Activated CD4-positive, alpha-beta memory T cell treated with anti-CD3 and anti-CD28 coated beads for 36 hours (primary cell): ENCODE measurements at regions not wholly inside any gene's neighbourhood (a gene's known extent, or its start where the extent isn't known, plus 50 kb on each side); places are given as distances from the start of the nearest gene placed in this dataset.

Source experiments
- CTCF ChIA-PET: fragments of 350-600 bp; sonication (Branson Sonifier 250); formaldehyde crosslinking; loops from one replicate; lab custom pipeline; 2021; ENCODE audit warnings: antibody characterized with exemption, inconsistent platforms; lab: Charles Lee
- POLR2A ChIA-PET: fragments of 350-600 bp; sonication (Branson Sonifier 250); formaldehyde crosslinking; loops from one replicate; lab custom pipeline; 2021; ENCODE audit warnings: antibody characterized with exemption; lab: Charles Lee
- DNase-seq: peaks from one replicate; pipeline ENCODE4 v3.0.0-alpha.2; 2020
- H3K27ac Mint-ChIP-seq: one replicate; pipeline ENCODE4 v1.8.0; 2021; ENCODE audit warnings: mixed read lengths
- H3K27me3 Mint-ChIP-seq: one replicate; pipeline ENCODE4 v1.8.0; 2021; ENCODE audit warnings: mixed read lengths
- H3K36me3 Mint-ChIP-seq: one replicate; pipeline ENCODE4 v1.8.0; 2021; ENCODE audit warnings: mixed read lengths
- H3K4me1 Mint-ChIP-seq: one replicate; pipeline ENCODE4 v1.8.0; 2021; ENCODE audit warnings: low read depth, mixed read lengths
- H3K4me3 Mint-ChIP-seq: one replicate; pipeline ENCODE4 v1.8.0; 2021; ENCODE audit warnings: mild to moderate bottlenecking, mixed read lengths
- H3K9me3 Mint-ChIP-seq: one replicate; pipeline ENCODE4 v1.8.0; 2021; ENCODE audit warnings: mixed read lengths
- intact Hi-C: fragments of 100-400 bp; cut with micrococcal nuclease; formaldehyde crosslinking; loops from one replicate; pipeline ENCODE4 v1.15.1; 2023

GRCh38 chr4:8690216-8691150 lies 97.9 kb downstream of the CPZ start:
- Mint-ChIP-seq H3K27me3 (peaks cover 9% of the 10 kb centered on the region), H3K27ac (no peak overlapping the region), H3K4me3 (no peak overlapping the region), H3K4me1 (no peaks in the 10 kb centered on the region), H3K36me3 (no peaks in the 10 kb centered on the region), H3K9me3 (no peaks in the 10 kb centered on the region)
- intact Hi-C loops: no loop called here
- CTCF ChIA-PET: no interaction called here
- POLR2A ChIA-PET: no interaction called here
- DNase-seq: no peak

- Mint-ChIP-seq H3K36me3 (no peaks in the 10 kb centered on the region), H3K27me3 (peaks cover 7% of the 10 kb centered on the region), H3K4me3 (no peak overlapping the region), H3K4me1 (no peaks in the 10 kb centered on the region), H3K27ac (no peak overlapping the region), H3K9me3 (no peaks in the 10 kb centered on the region)
- POLR2A ChIA-PET: no interaction called here
- CTCF ChIA-PET: no interaction called here
- no peak for DNase-seq
- intact Hi-C loops: no loop called here
These were observed 97.2 kb downstream of the CPZ start for GRCh38 chr4:8689741-8690140.

- intact Hi-C loops: no loop called here
- H3K36me3 Mint-ChIP-seq: no peaks in the 10 kb centered on the region
- no peak for DNase-seq
- H3K9me3 Mint-ChIP-seq: no peaks in the 10 kb centered on the region
- ChIA-PET CTCF (interaction anchor here (1.4 to 1.6 kb wide), 2 partner anchors 10 to 229 kb away, joined by 3 to 8 read pairs; no protein-coding TSS in a partner anchor), POLR2A (no interaction called here)
- H3K27ac Mint-ChIP-seq: no peak overlapping the region
- H3K4me3 Mint-ChIP-seq: no peak overlapping the region
- H3K4me1 Mint-ChIP-seq: no peaks in the 10 kb centered on the region
- H3K27me3 Mint-ChIP-seq: peaks cover 5% of the 10 kb centered on the region
These were observed 96.4 kb downstream of the CPZ start for GRCh38 chr4:8688908-8689445.

GRCh38 chr4:8688041-8688907 lies 95.7 kb downstream of the CPZ start:
- H3K27me3 Mint-ChIP-seq: peaks cover 4% of the 10 kb centered on the region
- POLR2A ChIA-PET: no interaction called here

GRCh38 chr4:8687083-8687482 lies 94.5 kb downstream of the CPZ start:
- Mint-ChIP-seq H3K27me3 (peaks cover 4% of the 10 kb centered on the region), H3K27ac (no peak overlapping the region), H3K36me3 (no peaks in the 10 kb centered on the region), H3K4me1 (no peaks in the 10 kb centered on the region), H3K9me3 (no peaks in the 10 kb centered on the region), H3K4me3 (no peak overlapping the region)
- DNase-seq: no peak
- intact Hi-C loops: no loop called here
- ChIA-PET POLR2A (no interaction called here), CTCF (no interaction called here)

More at GRCh38 chr4:8688041-8688907, 95.7 kb downstream of the CPZ start:
- Mint-ChIP-seq H3K9me3 (no peaks in the 10 kb centered on the region), H3K4me1 (no peaks in the 10 kb centered on the region), H3K27ac (no peak overlapping the region), H3K4me3 (no peak overlapping the region), H3K36me3 (no peaks in the 10 kb centered on the region)
- CTCF ChIA-PET: interaction anchor here (1.4 to 1.6 kb wide), 2 partner anchors 9 to 229 kb away, joined by 3 to 8 read pairs; no protein-coding TSS in a partner anchor
- intact Hi-C loops: no loop called here
- DNase-seq: peak; percentile 33

GRCh38 chr4:8685831-8686230 lies 93.3 kb downstream of the CPZ start:
- Mint-ChIP-seq H3K36me3 (no peaks in the 10 kb centered on the region), H3K4me1 (no peaks in the 10 kb centered on the region), H3K27ac (no peak overlapping the region), H3K9me3 (no peaks in the 10 kb centered on the region), H3K27me3 (peaks cover 4% of the 10 kb centered on the region), H3K4me3 (no peak overlapping the region)
- intact Hi-C loops: no loop called here
- ChIA-PET CTCF (no interaction called here), POLR2A (no interaction called here)
- DNase-seq: no peak

GRCh38 chr4:8683462-8683861 lies 90.9 kb downstream of the CPZ start:
- POLR2A ChIA-PET: no interaction called here
- DNase-seq: no peak
- intact Hi-C loops: no loop called here
- H3K27ac Mint-ChIP-seq: no peak overlapping the region
- H3K4me1 Mint-ChIP-seq: no peaks in the 10 kb centered on the region
- no peaks in the 10 kb centered on the region for H3K9me3 Mint-ChIP-seq
- no peaks in the 10 kb centered on the region for H3K36me3 Mint-ChIP-seq
- H3K4me3 Mint-ChIP-seq: no peak overlapping the region
- peaks cover 4% of the 10 kb centered on the region for H3K27me3 Mint-ChIP-seq
- CTCF ChIA-PET: no interaction called here

- Mint-ChIP-seq H3K27ac (no peak overlapping the region), H3K4me3 (no peak overlapping the region), H3K9me3 (no peaks in the 10 kb centered on the region)
These were observed 90.2 kb downstream of the CPZ start for GRCh38 chr4:8682725-8683124.

GRCh38 chr4:8682296-8682695 lies 89.7 kb downstream of the CPZ start:
- Mint-ChIP-seq H3K27ac (no peak overlapping the region), H3K27me3 (peaks cover 4% of the 10 kb centered on the region), H3K4me1 (no peaks in the 10 kb centered on the region), H3K36me3 (no peaks in the 10 kb centered on the region), H3K9me3 (no peaks in the 10 kb centered on the region), H3K4me3 (no peak overlapping the region)
- ChIA-PET CTCF (no interaction called here), POLR2A (no interaction called here)
- intact Hi-C loops: no loop called here
- DNase-seq: no peak

More at GRCh38 chr4:8682725-8683124, 90.2 kb downstream of the CPZ start:
- ChIA-PET CTCF (no interaction called here), POLR2A (no interaction called here)
- no peak for DNase-seq
- intact Hi-C loops: no loop called here
- H3K36me3 Mint-ChIP-seq: no peaks in the 10 kb centered on the region
- H3K27me3 Mint-ChIP-seq: peaks cover 4% of the 10 kb centered on the region
- H3K4me1 Mint-ChIP-seq: no peaks in the 10 kb centered on the region

GRCh38 chr4:8681391-8681790 lies 88.8 kb downstream of the CPZ start:
- H3K27ac Mint-ChIP-seq: no peak overlapping the region
- no peaks in the 10 kb centered on the region for H3K4me1 Mint-ChIP-seq
- H3K27me3 Mint-ChIP-seq: no peaks in the 10 kb centered on the region
- H3K9me3 Mint-ChIP-seq: no peaks in the 10 kb centered on the region
- H3K36me3 Mint-ChIP-seq: no peaks in the 10 kb centered on the region
- ChIA-PET POLR2A (no interaction called here), CTCF (no interaction called here)
- intact Hi-C loops: no loop called here
- H3K4me3 Mint-ChIP-seq: no peak overlapping the region
- no peak for DNase-seq

- no peak overlapping the region for H3K4me3 Mint-ChIP-seq
- intact Hi-C loops: no loop called here
- ChIA-PET POLR2A (interaction anchor here (0.5 kb wide), 1 partner anchor 1023 kb away, joined by 4 read pairs; no protein-coding TSS in a partner anchor), CTCF (interaction anchor here (1.2 kb wide), 1 partner anchor 9 kb away, joined by 3 read pairs; no protein-coding TSS in a partner anchor)
- no peaks in the 10 kb centered on the region for H3K27me3 Mint-ChIP-seq
- no peaks in the 10 kb centered on the region for H3K36me3 Mint-ChIP-seq
- DNase-seq: no peak
- H3K27ac Mint-ChIP-seq: no peak overlapping the region
- H3K9me3 Mint-ChIP-seq: no peaks in the 10 kb centered on the region
- no peaks in the 10 kb centered on the region for H3K4me1 Mint-ChIP-seq
These were observed 86.5 kb downstream of the CPZ start for GRCh38 chr4:8679032-8679431.

- CTCF ChIA-PET: no interaction called here
These were observed 84.1 kb downstream of the CPZ start for GRCh38 chr4:8676676-8677075.

More at GRCh38 chr4:8676676-8677075, 84.1 kb downstream of the CPZ start:
- POLR2A ChIA-PET: no interaction called here
- intact Hi-C loops: no loop called here
- Mint-ChIP-seq H3K4me1 (no peaks in the 10 kb centered on the region), H3K9me3 (no peaks in the 10 kb centered on the region), H3K27me3 (no peaks in the 10 kb centered on the region), H3K4me3 (no peak overlapping the region), H3K36me3 (no peaks in the 10 kb centered on the region), H3K27ac (no peak overlapping the region)
- no peak for DNase-seq
